GM12874 (cell line): ENCODE measurements at regions not wholly inside any gene's neighbourhood (a gene's known extent, or its start where the extent isn't known, plus 50 kb on each side); places are given as distances from the start of the nearest gene placed in this dataset.

ENCODE experiments used
- CTCF ChIP-seq: IDR thresholded peaks from 2 replicates; pipeline ENCODE4 v1.5.1; 2011; ENCODE audit warnings: low read depth, mild to moderate bottlenecking, control low read depth, low read length, moderate library complexity; ENCODE audit not compliant: insufficient read depth

- no peak for TF ChIP-seq CTCF
Observed at GRCh38 chr2:76639171-76639680, 883.0 kb downstream of the LRRTM4 start.

GRCh38 chr2:76633276-76633921 is 888.8 kb downstream of the LRRTM4 start:
- TF ChIP-seq CTCF = no peak

- TF ChIP-seq CTCF = no peak
Observed at GRCh38 chr2:76625101-76625500, 897.1 kb downstream of the LRRTM4 start.

- no peak for TF ChIP-seq CTCF
Observed at GRCh38 chr2:76613330-76613729, 902.6 kb upstream of the GCFC2 start.

GRCh38 chr2:76612764-76613163 is 902.0 kb upstream of the GCFC2 start:
- no peak for TF ChIP-seq CTCF

GRCh38 chr2:76610451-76610850 is 899.7 kb upstream of the GCFC2 start:
- no peak for TF ChIP-seq CTCF

GRCh38 chr2:76599732-76600368 is 889.1 kb upstream of the GCFC2 start:
- peak; percentile 72 for TF ChIP-seq CTCF
